IMR-90 (cell line): ENCODE measurements at regions not wholly inside any gene's neighbourhood (a gene's known extent, or its start where the extent isn't known, plus 50 kb on each side); places are given as distances from the start of the nearest gene placed in this dataset.

ENCODE experiments used
- ATAC-seq: fragments of 200-7000 bp; cut with Tn5 transposase; 2 replicates; pipeline ENCODE4 v1.9.1; 2020; ENCODE audit warnings: low read depth, mild to moderate bottlenecking, moderate library complexity
- BruUV-seq: library from RNA; stranded (reverse); fragments of 400-500 nt; replicated peaks from 2 replicates; lab custom pipeline; 2021; lab: Mats Ljungman, UMichigan
- CTCF ChIA-PET: fragments of 300-600 bp; formaldehyde crosslinking; extraction: SDS; loops from one replicate; lab custom pipeline; 2021; ENCODE audit warnings: antibody characterized with exemption; lab: Yijun Ruan, JAX
- POLR2A ChIA-PET: fragments of 300-600 bp; sonication (Branson Sonifier 250); formaldehyde crosslinking; loops from one replicate; lab custom pipeline; 2022; ENCODE audit warnings: antibody characterized with exemption; ENCODE audit not compliant: unreplicated experiment; lab: Charles Lee
- DNase-seq: peaks from one replicate; pipeline ENCODE4 v3.0.0; 2013
- H2AFZ ChIP-seq: replicated peaks from 2 replicates; pipeline ENCODE3; 2013; ENCODE audit warnings: low read length, mild to moderate bottlenecking; ENCODE audit not compliant: poor library complexity
- H2AK5ac ChIP-seq: 2 replicates; pipeline ENCODE4 v1.6.1; 2013; ENCODE audit warnings: low read depth, low read length, inconsistent platforms
- H2AK9ac ChIP-seq: replicated peaks from 2 replicates; pipeline ENCODE3; 2013; ENCODE audit warnings: mild to moderate bottlenecking, low read depth, low read length, moderate library complexity; ENCODE audit not compliant: poor library complexity
- H2BK120ac ChIP-seq: 2 replicates; pipeline ENCODE4 v1.6.1; 2013; ENCODE audit warnings: low read depth, low read length, inconsistent platforms
- H2BK15ac ChIP-seq: 3 replicates; pipeline ENCODE4 v1.6.1; 2013; ENCODE audit warnings: low read depth, low read length, inconsistent platforms
- H2BK20ac ChIP-seq: 2 replicates; pipeline ENCODE4 v1.6.1; 2013; ENCODE audit warnings: low read depth, mild to moderate bottlenecking, inconsistent platforms, low read length, moderate library complexity
- H2BK5ac ChIP-seq: 2 replicates; pipeline ENCODE4 v1.6.1; 2013; ENCODE audit warnings: mild to moderate bottlenecking, low read depth, low read length, inconsistent platforms; ENCODE audit not compliant: poor library complexity, severe bottlenecking
- H3K14ac ChIP-seq: replicated peaks from 2 replicates; pipeline ENCODE4 v1.6.1; 2013; ENCODE audit warnings: low read depth, low read length, inconsistent platforms
- H3K18ac ChIP-seq: 2 replicates; pipeline ENCODE4 v1.6.1; 2013; ENCODE audit warnings: low read depth, low read length, control low read depth
- H3K23ac ChIP-seq: 2 replicates; pipeline ENCODE4 v1.6.1; 2013; ENCODE audit warnings: low read depth, low read length, inconsistent platforms
- H3K27ac ChIP-seq: 2 replicates; pipeline ENCODE4 v1.5.1; 2013; ENCODE audit warnings: mild to moderate bottlenecking, control low read depth, low read length; ENCODE audit not compliant: insufficient read depth
- H3K27me3 ChIP-seq: 2 replicates; pipeline ENCODE4 v1.6.1; 2013; ENCODE audit warnings: low read length; ENCODE audit not compliant: control insufficient read depth, insufficient read depth
- H3K36me3 ChIP-seq: 2 replicates; pipeline ENCODE4 v1.6.1; 2013; ENCODE audit warnings: low read length, mixed read lengths; ENCODE audit not compliant: control insufficient read depth, insufficient read depth
- H3K4ac ChIP-seq: 2 replicates; pipeline ENCODE4 v1.6.1; 2013; ENCODE audit warnings: low read depth, low read length, inconsistent platforms
- H3K4me1 ChIP-seq: 2 replicates; pipeline ENCODE4 v1.6.1; 2013; ENCODE audit warnings: low read length, mixed read lengths; ENCODE audit not compliant: control insufficient read depth, insufficient read depth
- H3K4me2 ChIP-seq: 2 replicates; pipeline ENCODE4 v1.6.1; 2013; ENCODE audit warnings: low read depth, mild to moderate bottlenecking, control low read depth, low read length, moderate library complexity
- H3K4me3 ChIP-seq: 2 replicates; pipeline ENCODE4 v1.5.1; 2013; ENCODE audit warnings: low read depth, mild to moderate bottlenecking, control low read depth, low read length, moderate library complexity; ENCODE audit not compliant: insufficient read depth
- H3K56ac ChIP-seq: 2 replicates; pipeline ENCODE4 v1.6.1; 2013; ENCODE audit warnings: low read length, inconsistent platforms; ENCODE audit not compliant: insufficient read depth; ENCODE audit errors: extremely low read depth
- H3K79me1 ChIP-seq, 2 experiments: 2 replicates each; pipeline ENCODE4 v1.6.1; 2013; ENCODE audit warnings: low read length in 2 of 2, inconsistent platforms in 1 of 2, low read depth in 1 of 2
- H3K9ac ChIP-seq: 2 replicates; pipeline ENCODE4 v1.6.1; 2013; ENCODE audit warnings: low read depth, low read length, control low read depth
- H3K9me1 ChIP-seq: 2 replicates; pipeline ENCODE4 v1.6.1; 2013; ENCODE audit warnings: low read length, inconsistent platforms; ENCODE audit not compliant: insufficient read depth
- H3K9me3 ChIP-seq: 2 replicates; pipeline ENCODE4 v1.6.1; 2013; ENCODE audit warnings: low read length; ENCODE audit not compliant: control insufficient read depth, insufficient read depth
- H4K20me1 ChIP-seq: 2 replicates; pipeline ENCODE4 v1.6.1; 2013; ENCODE audit warnings: low read length, inconsistent platforms; ENCODE audit not compliant: insufficient read depth
- H4K5ac ChIP-seq: 2 replicates; pipeline ENCODE4 v1.6.1; 2013; ENCODE audit warnings: mild to moderate bottlenecking, low read depth, low read length, control low read depth
- H4K8ac ChIP-seq, 2 experiments: 2 replicates each; pipeline ENCODE4 v1.6.1; 2013; ENCODE audit warnings: low read depth in 2 of 2, low read length in 2 of 2, control low read depth in 1 of 2, inconsistent platforms in 1 of 2
- H4K91ac ChIP-seq: 2 replicates; pipeline ENCODE4 v1.6.1; 2013; ENCODE audit warnings: low read depth, low read length, inconsistent platforms; ENCODE audit not compliant: insufficient read depth
- BHLHE40 ChIP-seq: fragments of 150-350 bp; IDR thresholded peaks from 2 replicates; pipeline ENCODE4 v1.6.1; 2016; ENCODE audit warnings: mild to moderate bottlenecking, low read depth, low read length
- CEBPB ChIP-seq: IDR thresholded peaks from 2 replicates; pipeline ENCODE4 v1.6.1; 2012; ENCODE audit warnings: low read depth, low read length, improper control_type of control experiment
- CHD1 ChIP-seq: IDR thresholded peaks from 2 replicates; pipeline ENCODE4 v1.6.1; 2012; ENCODE audit warnings: low read depth, low read length, improper control_type of control experiment
- CTCF ChIP-seq: conservative IDR thresholded peaks from 2 replicates; pipeline ENCODE4 v1.5.1; 2012; ENCODE audit warnings: mild to moderate bottlenecking, low read depth, low read length, improper control_type of control experiment
- ELK1 ChIP-seq: fragments of 150-350 bp; IDR thresholded peaks from 2 replicates; pipeline ENCODE4 v1.6.1; 2016; ENCODE audit warnings: low read depth, mild to moderate bottlenecking, low read length, moderate library complexity, borderline replicate concordance
- FOS ChIP-seq: fragments of 150-350 bp; IDR thresholded peaks from 2 replicates; pipeline ENCODE4 v1.6.1; 2016; ENCODE audit warnings: low read depth, low read length
- MAFK ChIP-seq: IDR thresholded peaks from 2 replicates; pipeline ENCODE4 v1.6.1; 2012; ENCODE audit warnings: low read depth, low read length, improper control_type of control experiment
- MAZ ChIP-seq: IDR thresholded peaks from 2 replicates; pipeline ENCODE4 v1.6.1; 2012; ENCODE audit warnings: low read depth, mild to moderate bottlenecking, low read length, improper control_type of control experiment, moderate library complexity, borderline replicate concordance
- MXI1 ChIP-seq: IDR thresholded peaks from 2 replicates; pipeline ENCODE4 v1.6.1; 2012; ENCODE audit warnings: low read depth, mild to moderate bottlenecking, low read length, moderate library complexity, borderline replicate concordance
- NFE2L2 ChIP-seq: fragments of 150-350 bp; IDR thresholded peaks from 2 replicates; pipeline ENCODE4 v1.6.1; 2016; ENCODE audit warnings: low read depth, mild to moderate bottlenecking, low read length
- POLR2A ChIP-seq: IDR thresholded peaks from 2 replicates; pipeline ENCODE4 v1.6.1; 2012; ENCODE audit warnings: mild to moderate bottlenecking, low read depth, low read length
- RAD21 ChIP-seq: IDR thresholded peaks from 2 replicates; pipeline ENCODE4 v1.6.1; 2012; ENCODE audit warnings: low read length, improper control_type of control experiment
- RCOR1 ChIP-seq: IDR thresholded peaks from 2 replicates; pipeline ENCODE4 v1.6.1; 2012; ENCODE audit warnings: mild to moderate bottlenecking, low read length, improper control_type of control experiment; ENCODE audit not compliant: insufficient replicate concordance
- RFX5 ChIP-seq: IDR thresholded peaks from 2 replicates; pipeline ENCODE4 v1.8.0; 2012; ENCODE audit warnings: low read depth, mild to moderate bottlenecking, low read length, moderate library complexity
- SMC3 ChIP-seq: fragments of 150-350 bp; IDR thresholded peaks from 2 replicates; pipeline ENCODE4 v1.6.1; 2016; ENCODE audit warnings: low read depth, mild to moderate bottlenecking, antibody characterized with exemption, low read length, moderate library complexity
- USF2 ChIP-seq: fragments of 150-350 bp; IDR thresholded peaks from 2 replicates; pipeline ENCODE4 v1.6.1; 2017; ENCODE audit warnings: mild to moderate bottlenecking, antibody characterized with exemption, low read length, low read depth
- WGBS, 2 experiments: methylation state at CpG; one replicate each; pipeline versions ENCODE4 v1.1.5 to v1.1.7; 2013; ENCODE audit warnings: missing lambda C conversion rate in 2 of 2; ENCODE audit not compliant: insufficient read length in 1 of 2; ENCODE audit errors: extremely low coverage in 2 of 2; 5-methylcytosine and 5-hydroxymethylcytosine counted together
- dilution Hi-C: fragments of 300-500 bp; cut with HindIII; formaldehyde crosslinking; loops from one replicate; pipeline ENCODE4 v1.14.3; 2018; ENCODE audit warnings: low sequenced_read_pairs; ENCODE audit not compliant: unreplicated experiment
- in situ Hi-C: fragments of 300-500 bp; cut with MboI; formaldehyde crosslinking; loops from 3 replicates; pipeline ENCODE4 v1.14.3; 2019; ENCODE audit warnings: low sequenced_read_pairs, inconsistent platforms, mixed read lengths
- intact Hi-C: fragments of 100-400 bp; cut with micrococcal nuclease; formaldehyde crosslinking; loops from 2 replicates; pipeline ENCODE4 v1.10.0; 2022

- Histone ChIP-seq H3K56ac (no peak overlapping the region), H3K9me3 (peaks cover 5% of the 10 kb centered on the region), H2AFZ (no peak overlapping the region), H3K27ac (no peak overlapping the region), H4K20me1 (no peaks in the 10 kb centered on the region), H3K14ac (no peak overlapping the region), H2AK9ac (no peak overlapping the region), H2AK5ac (no peak overlapping the region), H3K4me3 (no peak overlapping the region), H2BK15ac (no peak overlapping the region), H3K4me2 (no peak overlapping the region), H3K18ac (no peak overlapping the region), H3K23ac (no peak overlapping the region), H3K36me3 (no peaks in the 10 kb centered on the region), H3K79me1 (no peaks in the 10 kb centered on the region), H2BK20ac (no peak overlapping the region), H3K9ac (no peak overlapping the region), H4K5ac (no peak overlapping the region), H4K8ac (no peak overlapping the region), H2BK5ac (no peak overlapping the region), H4K91ac (no peak overlapping the region), H2BK120ac (no peak overlapping the region), H3K9me1 (peaks cover 2% of the 10 kb centered on the region; the same call in 1 of the 2 replicates), H3K27me3 (peaks cover 18% of the 10 kb centered on the region), H3K4me1 (peaks cover 5% of the 10 kb centered on the region; the same call in 1 of the 2 replicates), H3K4ac (no peak overlapping the region)
- no TSS peak for BruUV-seq
- intact Hi-C loops, result no loop called here
- DNase-seq, result no peak
- POLR2A ChIA-PET, result no interaction called here
- TF ChIP-seq USF2, result no peak
- TF ChIP-seq RFX5, result no peak
- no peak for TF ChIP-seq BHLHE40
- TF ChIP-seq CEBPB, result no peak
- TF ChIP-seq FOS, result no peak
- TF ChIP-seq NFE2L2, result no peak
- no peak for TF ChIP-seq ELK1
- no peak for TF ChIP-seq SMC3
- no peak for TF ChIP-seq CTCF
- no peak for TF ChIP-seq MAFK
- TF ChIP-seq CHD1, result no peak
- no peak for TF ChIP-seq RAD21
- no peak for TF ChIP-seq RCOR1
- no peak for TF ChIP-seq MXI1
- no peak for TF ChIP-seq MAZ
- no peak for TF ChIP-seq POLR2A
- in situ Hi-C loops, result no loop called here
- ATAC-seq, result no peak
- dilution Hi-C loops, result no loop called here
- CTCF ChIA-PET, result no interaction called here
- WGBS, 2 experiments, result no CpG with 5 or more reads among the region's 3 CpGs
Observed at GRCh38 chr2:45211636-45212035, 202.4 kb upstream of the SIX2 start.
